HepG2 (cell line): ENCODE measurements at regions not wholly inside any gene's neighbourhood (a gene's known extent, or its start where the extent isn't known, plus 50 kb on each side); places are given as distances from the start of the nearest gene placed in this dataset.

Experiments used
- KAT7 ChIP-seq: IDR thresholded peaks from 2 replicates; pipeline ENCODE4 v1.6.1; 2018; ENCODE audit warnings: borderline replicate concordance, missing compliant biosample characterization
- POLR2A ChIP-seq, 2 experiments: IDR thresholded peaks; 2 replicates each; pipeline ENCODE4 v1.6.1; 2011; ENCODE audit warnings: low read depth in 2 of 2, low read length in 2 of 2, mild to moderate bottlenecking in 1 of 2, moderate library complexity in 1 of 2; ENCODE audit not compliant: insufficient read depth in 1 of 2
- TERF1 ChIP-seq: sonication (generic); formaldehyde crosslinking; IDR thresholded peaks from 2 replicates; pipeline ENCODE4 v1.8.0; 2022; ENCODE audit warnings: mild to moderate bottlenecking, missing genetic modification reagents, moderate library complexity

GRCh38 chr6:91539456-91539855 is 952.6 kb upstream of the MAP3K7 start:
- no peak for TF ChIP-seq KAT7
- no peak for TF ChIP-seq TERF1 (CRISPR knock-in tag)
- no peak for TF ChIP-seq POLR2A (IDR thresholded peaks at IDR 0.05; ENCODE audit: insufficient read depth in 1 of 2, low read depth in 2 of 2, low read length in 2 of 2)
